ENCODE measurements at regions not wholly inside any gene's neighbourhood (a gene's known extent, or its start where the extent isn't known, plus 50 kb on each side); places are given as distances from the start of the nearest gene placed in this dataset.

DNA sequence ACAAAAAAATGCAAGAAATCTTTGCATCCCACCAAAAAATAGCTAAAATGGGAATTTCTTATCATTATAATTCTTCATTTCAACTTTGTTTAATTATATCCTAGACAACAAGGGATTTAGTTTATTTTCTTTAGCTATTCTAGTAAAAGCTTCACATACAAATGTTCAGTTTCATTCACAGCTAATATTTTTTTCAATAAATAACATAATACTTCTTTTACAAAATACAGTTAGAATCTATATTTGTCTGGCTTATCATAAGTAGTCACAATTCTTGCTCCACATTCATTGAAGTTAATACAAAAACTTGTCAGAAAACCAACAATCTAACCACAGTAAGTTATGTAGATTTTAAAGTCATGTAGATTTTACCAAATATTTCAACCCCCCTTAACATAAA, 414.4 kb downstream of the FAT4 start:
- intact Hi-C loops (cut with DNase I; ENCODE audit: low total_unique reads), result no loop called here
- no peak for DNase-seq
- Histone ChIP-seq H3K36me3 (no peaks in the 10 kb centered on the region), H3K27ac (no peak overlapping the region), H3K27me3 (replicated peaks in 1 of 7) (no peaks in the 10 kb centered on the region), H3K9me3 (no peaks in the 10 kb centered on the region), H3K4me3 (no peak overlapping the region), H3K4me1 (no peaks in the 10 kb centered on the region)
- TF ChIP-seq POLR2AphosphoS5 (IDR thresholded peaks at IDR 0.05) (no peak), POLR2A (IDR thresholded peaks at IDR 0.05) (no peak)
- TF ChIP-seq, protein P1, sequence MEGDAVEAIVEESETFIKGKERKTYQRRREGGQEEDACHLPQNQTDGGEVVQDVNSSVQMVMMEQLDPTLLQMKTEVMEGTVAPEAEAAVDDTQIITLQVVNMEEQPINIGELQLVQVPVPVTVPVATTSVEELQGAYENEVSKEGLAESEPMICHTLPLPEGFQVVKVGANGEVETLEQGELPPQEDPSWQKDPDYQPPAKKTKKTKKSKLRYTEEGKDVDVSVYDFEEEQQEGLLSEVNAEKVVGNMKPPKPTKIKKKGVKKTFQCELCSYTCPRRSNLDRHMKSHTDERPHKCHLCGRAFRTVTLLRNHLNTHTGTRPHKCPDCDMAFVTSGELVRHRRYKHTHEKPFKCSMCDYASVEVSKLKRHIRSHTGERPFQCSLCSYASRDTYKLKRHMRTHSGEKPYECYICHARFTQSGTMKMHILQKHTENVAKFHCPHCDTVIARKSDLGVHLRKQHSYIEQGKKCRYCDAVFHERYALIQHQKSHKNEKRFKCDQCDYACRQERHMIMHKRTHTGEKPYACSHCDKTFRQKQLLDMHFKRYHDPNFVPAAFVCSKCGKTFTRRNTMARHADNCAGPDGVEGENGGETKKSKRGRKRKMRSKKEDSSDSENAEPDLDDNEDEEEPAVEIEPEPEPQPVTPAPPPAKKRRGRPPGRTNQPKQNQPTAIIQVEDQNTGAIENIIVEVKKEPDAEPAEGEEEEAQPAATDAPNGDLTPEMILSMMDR (IDR thresholded peaks at IDR 0.05 in 8 of 11, conservative IDR thresholded peaks at IDR 0.05 in 3 of 11), result no peak

- Histone ChIP-seq H3K27ac (no peak overlapping the region), H3K36me3 (no peaks in the 10 kb centered on the region), H3K27me3 (replicated peaks in 1 of 7) (no peaks in the 10 kb centered on the region), H3K4me1 (peaks cover 0 to 6% (median 0%) of the 10 kb centered on the region in 6 donors), H3K4me3 (no peak overlapping the region), H3K9me3 (no peaks in the 10 kb centered on the region)
- intact Hi-C loops (cut with DNase I; ENCODE audit: low total_unique reads), result no loop called here
- DNase-seq, result no peak
- 65 to 84% (median 77%) methylated on average over 1 of the region's 1 CpG for WGBS, 5 donors
- TF ChIP-seq POLR2A (IDR thresholded peaks at IDR 0.05) (no peak), POLR2AphosphoS5 (IDR thresholded peaks at IDR 0.05) (no peak)
- TF ChIP-seq, protein P1 (IDR thresholded peaks at IDR 0.05 in 8 of 11, conservative IDR thresholded peaks at IDR 0.05 in 3 of 11), result no peak
These were observed 417.9 kb downstream of the FAT4 start for GRCh38 chr4:125732632-125733031.

DNA sequence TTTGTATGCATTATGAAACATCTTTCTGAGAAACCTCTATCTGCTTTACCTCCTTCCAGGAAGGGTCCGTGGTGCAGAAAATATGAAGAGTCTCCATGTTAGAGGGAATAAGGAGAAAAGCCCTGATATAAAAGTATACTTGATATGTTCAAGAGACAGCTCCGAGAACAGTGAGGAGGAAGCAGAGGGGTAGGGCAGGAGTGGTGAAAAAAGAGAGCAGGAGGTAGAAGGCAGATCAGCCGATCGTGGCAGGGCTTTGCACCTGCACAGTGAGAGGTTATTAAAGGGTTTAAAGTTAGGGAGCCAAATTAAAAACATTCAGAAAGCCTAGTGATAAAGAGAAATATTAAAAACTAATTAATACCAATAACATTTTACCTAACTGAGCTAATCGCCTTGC, 419.7 kb downstream of the FAT4 start:
- TF ChIP-seq POLR2A (IDR thresholded peaks at IDR 0.05) (no peak), POLR2AphosphoS5 (IDR thresholded peaks at IDR 0.05) (no peak)
- TF ChIP-seq, protein P1 (IDR thresholded peaks at IDR 0.05 in 8 of 11, conservative IDR thresholded peaks at IDR 0.05 in 3 of 11), result no peak
- no peak for DNase-seq
- H3K4me1 ChIP-seq, result peaks cover 0 to 6% (median 0%) of the 10 kb centered on the region in 6 donors
- no peaks in the 10 kb centered on the region for H3K36me3 ChIP-seq
- H3K27me3 ChIP-seq (replicated peaks in 1 of 7), result no peaks in the 10 kb centered on the region
- intact Hi-C loops (cut with DNase I; ENCODE audit: low total_unique reads), result no loop called here
- WGBS, 5 donors, result 65 to 72% (median 66%) methylated on average over 5 of the region's 5 CpGs
- H3K4me3 ChIP-seq, result no peak overlapping the region
- no peaks in the 10 kb centered on the region for H3K9me3 ChIP-seq
- H3K27ac ChIP-seq, result peak overlapping the region in 4 of 8 donors; percentile 7 to 54 (median 37)

GRCh38 chr4:125735102-125735501, 420.3 kb downstream of the FAT4 start:
- 52 to 70% (median 69%) methylated on average over 4 of the region's 4 CpGs for WGBS, 5 donors
- intact Hi-C loops (cut with DNase I; ENCODE audit: low total_unique reads), result no loop called here

More at GRCh38 chr4:125735102-125735501, 420.3 kb downstream of the FAT4 start:
- TF ChIP-seq, protein P1 (IDR thresholded peaks at IDR 0.05 in 8 of 11, conservative IDR thresholded peaks at IDR 0.05 in 3 of 11), result no peak
- TF ChIP-seq POLR2AphosphoS5 (IDR thresholded peaks at IDR 0.05), result no peak
- TF ChIP-seq POLR2A (IDR thresholded peaks at IDR 0.05), result no peak
- Histone ChIP-seq H3K4me3 (no peak overlapping the region), H3K4me1 (peaks cover 0 to 6% (median 0%) of the 10 kb centered on the region in 6 donors), H3K9me3 (no peaks in the 10 kb centered on the region), H3K27me3 (replicated peaks in 1 of 7) (no peaks in the 10 kb centered on the region), H3K27ac (peak overlapping the region in 4 of 8 donors; percentile 7 to 54 (median 37)), H3K36me3 (no peaks in the 10 kb centered on the region)
- no peak for DNase-seq

Measured in spleen (tissue), 11 donors.